HUES64 (cell line): ENCODE measurements at regions not wholly inside any gene's neighbourhood (a gene's known extent, or its start where the extent isn't known, plus 50 kb on each side); places are given as distances from the start of the nearest gene placed in this dataset.
"Not testable (repeated sequence)": the region's sequence is repeated elsewhere in the genome, so short reads cannot be mapped to it uniquely, and the experiment has no call there.

ENCODE experiments used
- H3K27ac ChIP-seq: 2 replicates; pipeline ENCODE4 v1.7.0; 2013; ENCODE audit warnings: low read depth, low read length, inconsistent platforms
- H3K27me3 ChIP-seq: 2 replicates; pipeline ENCODE4 v1.6.1; 2013; ENCODE audit warnings: mild to moderate bottlenecking, low read length; ENCODE audit not compliant: insufficient read depth
- H3K36me3 ChIP-seq: 2 replicates; pipeline ENCODE4 v1.6.1; 2013; ENCODE audit warnings: mild to moderate bottlenecking, low read length; ENCODE audit not compliant: insufficient read depth
- H3K4me1 ChIP-seq: 2 replicates; pipeline ENCODE4 v1.6.1; 2013; ENCODE audit warnings: mild to moderate bottlenecking, low read length, moderate library complexity; ENCODE audit not compliant: insufficient read depth
- H3K4me3 ChIP-seq: 2 replicates; pipeline ENCODE4 v1.5.1; 2013; ENCODE audit warnings: mild to moderate bottlenecking, low read length, moderate library complexity
- H3K9ac ChIP-seq: 2 replicates; pipeline ENCODE4 v1.6.1; 2013; ENCODE audit warnings: mild to moderate bottlenecking, low read depth, low read length
- H3K9me3 ChIP-seq: 2 replicates; pipeline ENCODE4 v1.6.1; 2013; ENCODE audit warnings: low read depth, low read length; ENCODE audit not compliant: insufficient read depth
- WGBS: fragments of 150-250, 120-280 bp; methylation state at CpG from one replicate; pipeline ENCODE4 v1.1.7; 2013; ENCODE audit warnings: missing lambda C conversion rate; 5-methylcytosine and 5-hydroxymethylcytosine counted together

DNA sequence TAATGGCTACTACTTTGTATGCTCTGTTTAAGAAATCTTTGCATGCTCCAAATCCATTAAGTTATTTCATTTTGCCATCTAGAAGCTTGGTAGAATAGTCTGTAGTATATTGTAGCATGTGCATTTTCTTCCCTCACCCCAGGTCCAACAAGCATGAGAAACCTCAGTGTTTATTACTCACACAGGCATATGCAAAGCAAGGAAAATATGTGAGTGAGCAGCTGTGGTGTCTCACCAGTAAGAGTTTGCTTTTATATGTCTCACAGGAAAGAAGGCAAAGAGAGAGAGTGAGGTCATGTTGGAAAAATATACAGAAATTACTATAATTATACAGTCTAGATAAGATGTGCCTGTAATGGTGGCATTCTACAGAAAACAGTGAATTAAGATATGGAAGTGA, 312.5 kb downstream of the C3orf38 start:
- Histone ChIP-seq H3K9ac (no peak overlapping the region), H3K9me3 (no peaks in the 10 kb centered on the region), H3K27ac (no peak overlapping the region), H3K36me3 (no peaks in the 10 kb centered on the region), H3K27me3 (no peaks in the 10 kb centered on the region), H3K4me1 (no peaks in the 10 kb centered on the region), H3K4me3 (no peak overlapping the region)

DNA sequence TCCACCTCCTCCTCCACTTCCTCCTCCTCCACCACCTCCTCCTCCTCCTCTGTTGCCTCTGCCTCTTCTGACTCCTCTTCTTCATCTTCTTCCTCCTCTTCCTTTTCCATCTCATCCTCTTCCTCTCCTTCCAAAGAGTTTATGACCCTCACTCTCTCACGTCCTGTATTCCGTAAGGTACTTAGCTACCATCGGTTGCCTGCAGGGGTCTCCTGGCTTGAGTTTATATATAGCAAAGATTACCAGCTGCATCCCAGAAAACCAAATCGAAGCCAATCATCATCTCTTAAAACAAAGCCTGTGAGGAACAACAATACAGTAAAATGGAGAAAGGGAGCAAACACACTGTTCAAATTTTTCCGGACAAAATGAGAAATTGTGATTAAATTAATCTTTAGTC, 317.4 kb downstream of the C3orf38 start:
- no peaks in the 10 kb centered on the region for H3K4me1 ChIP-seq
- 78% methylated on average over 5 of the region's 5 CpGs for WGBS
- H3K36me3 ChIP-seq = no peaks in the 10 kb centered on the region
- H3K4me3 ChIP-seq = no peak overlapping the region
- no peak overlapping the region for H3K27ac ChIP-seq
- H3K9ac ChIP-seq = no peak overlapping the region
- H3K9me3 ChIP-seq = no peaks in the 10 kb centered on the region
- H3K27me3 ChIP-seq = no peaks in the 10 kb centered on the region

DNA sequence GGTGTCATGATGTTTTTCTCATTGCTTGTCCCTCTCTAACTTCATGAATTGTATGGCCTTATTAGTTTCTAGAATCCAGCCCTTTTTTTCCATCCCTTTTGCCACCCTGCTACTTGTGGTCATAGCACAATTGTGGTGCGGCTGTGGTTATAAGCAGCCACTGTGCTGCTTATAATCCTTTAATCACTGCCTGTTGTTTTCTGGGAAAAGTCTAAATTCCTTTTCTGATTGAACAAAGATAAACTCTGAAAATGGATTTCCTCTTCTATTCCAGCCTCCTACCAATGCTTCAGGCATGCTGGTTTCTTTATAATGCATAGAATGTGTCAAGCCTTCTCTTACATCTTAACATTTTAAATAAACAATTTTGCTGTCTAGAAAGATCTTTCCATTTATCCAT, 319.5 kb downstream of the C3orf38 start:
- H3K4me3 ChIP-seq = no peak overlapping the region
- H3K9me3 ChIP-seq = peaks cover 2% of the 10 kb centered on the region; the same call in 1 of the 2 replicates
- no peak overlapping the region for H3K9ac ChIP-seq
- H3K27me3 ChIP-seq = no peaks in the 10 kb centered on the region
- H3K36me3 ChIP-seq = no peaks in the 10 kb centered on the region
- no peaks in the 10 kb centered on the region for H3K4me1 ChIP-seq
- no peak overlapping the region for H3K27ac ChIP-seq
- 100% methylated on average over 1 of the region's 1 CpG for whole genome bisulfite sequencing

DNA sequence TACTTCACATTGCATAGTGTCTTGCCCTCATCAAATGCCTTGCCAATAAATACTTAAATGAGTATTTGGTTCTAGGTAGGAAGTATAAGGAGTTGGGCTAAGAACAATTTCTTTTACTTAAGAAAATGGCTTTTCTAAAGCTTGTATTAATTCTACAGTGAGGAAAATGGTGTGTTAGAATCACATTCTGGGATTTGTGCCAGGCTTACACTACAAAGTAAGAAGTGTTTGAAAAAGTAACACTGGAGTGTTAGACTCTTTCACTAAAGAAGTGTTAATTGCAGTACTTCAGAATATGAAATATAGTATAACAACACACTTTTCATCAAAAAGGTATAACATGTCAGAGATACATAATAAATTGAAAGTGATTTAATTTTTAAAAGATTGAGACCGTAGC, 328.7 kb downstream of the C3orf38 start:
- Histone ChIP-seq H3K27ac (no peak overlapping the region), H3K4me3 (no peak overlapping the region), H3K9me3 (peaks cover 4% of the 10 kb centered on the region; the same call in 1 of the 2 replicates), H3K9ac (no peak overlapping the region), H3K36me3 (no peaks in the 10 kb centered on the region), H3K27me3 (no peaks in the 10 kb centered on the region), H3K4me1 (no peaks in the 10 kb centered on the region)
- no CpG with 5 or more reads among the region's 1 CpG for WGBS

DNA sequence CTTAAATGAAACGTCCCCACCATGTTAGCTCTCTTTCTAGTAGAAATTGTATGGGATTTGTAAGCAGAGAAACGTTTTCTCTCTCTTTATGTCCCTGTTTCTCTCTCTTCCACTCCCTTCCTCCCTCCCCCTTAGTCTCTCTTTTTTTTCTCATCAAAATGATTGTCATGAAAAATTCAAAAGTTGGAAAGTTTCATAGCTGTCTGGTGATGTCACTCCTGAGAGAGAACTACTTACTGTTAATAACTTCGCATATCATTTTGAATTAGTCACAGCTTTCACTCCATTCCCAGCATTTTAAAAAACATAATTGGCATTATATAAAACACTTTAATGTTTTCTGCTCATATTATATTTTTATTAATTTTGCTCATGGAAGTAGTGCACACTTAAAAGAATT, 331.1 kb downstream of the C3orf38 start:
- H3K27me3 ChIP-seq = no peaks in the 10 kb centered on the region
- WGBS = 92% methylated on average over 2 of the region's 3 CpGs

DNA sequence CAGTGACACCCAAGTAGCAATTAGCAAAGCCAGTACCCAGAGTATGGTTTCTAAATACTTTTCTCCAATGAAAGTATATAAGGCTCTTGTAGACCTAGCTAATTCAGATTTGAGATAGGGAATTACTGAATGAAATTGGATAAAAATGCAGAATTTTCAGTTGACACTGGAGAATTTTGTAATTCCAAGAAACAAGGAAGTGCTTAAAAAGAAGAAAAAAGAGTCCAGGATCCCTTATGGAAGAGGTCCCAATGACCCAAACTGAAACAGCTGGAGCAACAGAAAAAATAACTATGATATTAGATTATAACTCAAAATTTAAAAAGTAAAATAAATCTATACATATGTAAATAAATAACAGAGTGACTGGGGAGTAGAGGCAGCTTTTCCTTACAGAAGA, 335.2 kb downstream of the C3orf38 start:
- Histone ChIP-seq H3K9ac (no peak overlapping the region), H3K4me1 (no peaks in the 10 kb centered on the region), H3K9me3 (no peaks in the 10 kb centered on the region), H3K27ac (no peak overlapping the region), H3K27me3 (no peaks in the 10 kb centered on the region), H3K4me3 (no peak overlapping the region), H3K36me3 (no peaks in the 10 kb centered on the region)

More for the DNA sequence above, 331.1 kb downstream of the C3orf38 start:
- Histone ChIP-seq H3K4me3 (no peak overlapping the region), H3K4me1 (no peaks in the 10 kb centered on the region), H3K36me3 (no peaks in the 10 kb centered on the region), H3K9ac (no peak overlapping the region), H3K27ac (no peak overlapping the region), H3K9me3 (no peaks in the 10 kb centered on the region)

DNA sequence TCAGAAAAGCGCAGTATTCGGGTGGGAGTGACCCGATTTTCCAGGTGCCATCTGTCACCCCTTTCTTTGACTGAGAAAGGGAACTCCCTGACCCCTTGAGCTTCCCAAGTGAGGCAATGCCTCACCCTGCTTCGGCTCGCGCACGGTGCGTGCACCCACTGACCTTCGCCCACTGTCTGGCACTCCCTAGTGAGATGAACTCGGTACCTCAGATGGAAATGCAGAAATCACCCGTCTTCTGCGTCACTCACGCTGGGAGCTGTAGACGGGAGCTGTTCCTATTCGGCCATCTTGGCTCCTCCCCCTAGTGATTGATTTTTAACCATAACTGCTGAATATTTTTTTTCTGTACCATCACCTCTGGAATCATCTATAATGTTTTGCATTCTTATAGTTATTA, 359.1 kb downstream of the C3orf38 start:
- H3K9me3 ChIP-seq, H3K4me3 ChIP-seq: not testable (repeated sequence)
- WGBS = 83% methylated on average over 15 of the region's 15 CpGs

DNA sequence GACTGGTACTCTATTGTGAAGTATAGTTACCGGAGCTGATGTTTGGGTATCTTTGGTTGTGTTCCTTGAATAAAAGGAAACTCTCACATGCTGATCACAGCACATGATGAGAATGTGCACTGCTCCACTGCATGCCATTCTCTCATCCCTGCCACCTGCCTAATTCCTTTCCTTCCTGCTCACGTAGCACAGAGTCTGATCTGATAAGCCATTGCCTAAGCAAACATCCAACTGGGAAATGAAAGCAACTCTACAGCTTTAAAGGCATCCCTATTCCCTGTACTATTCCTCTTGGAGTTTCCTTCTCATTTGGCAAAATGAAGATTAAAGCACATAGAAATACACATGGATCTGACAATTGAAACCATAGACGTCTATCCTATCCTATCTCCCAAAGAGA, 359.8 kb downstream of the C3orf38 start:
- 94% methylated on average over 3 of the region's 3 CpGs for WGBS
- Histone ChIP-seq H3K9ac (no peak overlapping the region), H3K9me3 (no peaks in the 10 kb centered on the region), H3K4me3 (no peak overlapping the region), H3K4me1 (no peaks in the 10 kb centered on the region), H3K27ac (no peak overlapping the region), H3K36me3 (no peaks in the 10 kb centered on the region), H3K27me3 (no peaks in the 10 kb centered on the region)

More for the DNA sequence above, 359.1 kb downstream of the C3orf38 start:
- H3K4me1 ChIP-seq, H3K9ac ChIP-seq, H3K27me3 ChIP-seq, H3K27ac ChIP-seq, H3K36me3 ChIP-seq: not testable (repeated sequence)

DNA sequence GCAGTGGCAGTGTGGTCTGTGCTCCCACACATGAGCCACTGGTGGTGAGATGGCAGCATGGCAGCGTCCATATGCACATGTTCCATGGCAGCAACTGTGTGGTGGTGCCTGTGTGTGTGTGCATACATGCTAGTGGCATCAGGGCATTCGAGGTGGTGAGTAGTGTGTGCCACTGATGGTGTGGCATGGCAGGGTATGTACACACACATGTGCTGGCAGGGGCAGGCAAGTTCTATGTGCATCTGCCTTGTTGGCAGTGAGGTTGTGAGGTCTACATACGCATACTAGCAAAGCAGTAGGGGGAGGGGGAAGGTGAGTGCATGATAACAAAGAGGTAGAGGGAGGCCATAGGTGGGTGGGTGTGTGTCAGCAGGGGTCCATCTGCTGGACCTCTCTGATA, 378.7 kb downstream of the C3orf38 start:
- Histone ChIP-seq H3K27me3 (no peaks in the 10 kb centered on the region), H3K9ac (no peak overlapping the region), H3K9me3 (0 out of 2 replicates have a peak, but pooled peaks cover 2% of the 10 kb centered on the region), H3K27ac (no peak overlapping the region), H3K36me3 (no peaks in the 10 kb centered on the region), H3K4me3 (no peak overlapping the region), H3K4me1 (no peaks in the 10 kb centered on the region)
- 92% methylated on average over 3 of the region's 3 CpGs for WGBS

DNA sequence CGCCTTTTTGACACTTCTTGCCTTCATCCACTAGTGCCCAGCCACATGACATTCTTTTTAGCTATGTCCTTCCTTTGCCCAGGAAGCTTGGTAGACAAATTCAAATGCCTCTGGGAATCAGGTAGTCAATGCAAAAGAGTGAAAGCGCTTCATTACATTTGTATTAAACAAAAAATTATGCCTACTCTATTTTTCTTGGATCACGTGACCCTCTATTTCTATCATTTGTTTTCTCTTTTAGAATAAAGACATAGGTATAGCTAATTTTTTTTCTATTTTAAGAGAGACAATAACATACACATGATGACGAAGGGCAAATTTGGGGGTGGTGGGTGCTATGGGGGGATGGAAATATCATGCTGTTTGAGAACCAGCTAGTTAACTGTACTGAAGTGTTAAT, 384.8 kb downstream of the C3orf38 start:
- Histone ChIP-seq H3K27ac (no peak overlapping the region), H3K36me3 (no peaks in the 10 kb centered on the region), H3K4me1 (no peaks in the 10 kb centered on the region), H3K27me3 (no peaks in the 10 kb centered on the region), H3K9ac (no peak overlapping the region), H3K9me3 (no peaks in the 10 kb centered on the region), H3K4me3 (no peak overlapping the region)
- 98% methylated on average over 2 of the region's 4 CpGs for WGBS

DNA sequence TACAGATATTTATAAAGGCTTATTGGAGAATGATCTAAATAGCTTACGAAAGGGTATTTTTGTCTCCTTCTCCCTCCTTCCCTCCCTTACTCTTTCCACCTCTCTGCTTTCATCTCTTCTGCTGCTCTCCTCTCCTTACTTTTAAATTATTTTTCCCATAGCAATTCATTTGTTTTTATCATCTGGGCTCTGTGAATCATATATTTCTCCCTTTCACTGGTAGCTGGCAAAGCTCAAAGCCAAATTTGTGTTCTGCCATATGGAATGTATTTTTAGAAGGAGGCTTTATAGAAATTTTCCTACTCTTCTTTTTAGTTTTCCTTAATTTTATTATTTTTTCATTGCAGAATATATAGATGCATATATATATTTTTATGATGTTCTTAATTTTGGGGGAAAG, 385.8 kb downstream of the C3orf38 start:
- Histone ChIP-seq H3K9me3 (no peaks in the 10 kb centered on the region), H3K4me3 (no peak overlapping the region), H3K9ac (no peak overlapping the region), H3K27ac (no peak overlapping the region), H3K4me1 (no peaks in the 10 kb centered on the region), H3K36me3 (no peaks in the 10 kb centered on the region), H3K27me3 (no peaks in the 10 kb centered on the region)
- WGBS = 94% methylated on average over 1 of the region's 1 CpG

DNA sequence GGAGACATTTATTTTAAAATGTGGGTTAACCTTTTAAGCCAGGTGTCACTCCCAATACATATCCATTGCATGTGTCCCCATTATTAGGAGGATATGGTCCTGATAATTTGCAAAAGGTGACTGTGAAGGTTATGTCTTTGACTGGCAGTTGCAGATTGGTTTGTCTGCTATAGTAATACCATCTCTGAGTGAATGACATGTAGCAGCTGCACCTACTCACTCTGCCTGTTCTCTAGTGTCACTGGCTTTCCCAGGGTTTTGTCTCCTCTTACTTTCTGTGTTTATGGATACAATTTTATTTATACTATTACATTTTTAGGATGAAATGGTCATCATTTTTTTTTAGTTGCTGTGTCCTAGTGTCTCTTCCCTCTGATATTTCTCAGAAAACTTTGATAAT, 393.2 kb downstream of the C3orf38 start:
- H3K9me3 ChIP-seq = peaks cover 8% of the 10 kb centered on the region; the same call in 1 of the 2 replicates
- no peak overlapping the region for H3K4me3 ChIP-seq
- no peaks in the 10 kb centered on the region for H3K27me3 ChIP-seq
- H3K36me3 ChIP-seq = no peaks in the 10 kb centered on the region
- H3K9ac ChIP-seq = no peak overlapping the region
- no peaks in the 10 kb centered on the region for H3K4me1 ChIP-seq
- H3K27ac ChIP-seq = no peak overlapping the region
